GM19239 (cell line): ENCODE measurements at regions not wholly inside any gene's neighbourhood (a gene's known extent, or its start where the extent isn't known, plus 50 kb on each side); places are given as distances from the start of the nearest gene placed in this dataset.
"Not testable (repeated sequence)": the region's sequence is repeated elsewhere in the genome, so short reads cannot be mapped to it uniquely, and the experiment has no call there.

ENCODE experiments used
- DNase-seq: peaks from one replicate; pipeline ENCODE4 v3.0.0; 2011; ENCODE audit warnings: low spot score; ENCODE audit not compliant: insufficient read length
- FAIRE-seq: peaks from 2 replicates; lab custom pipeline; 2011; peaks lifted over from hg19 to GRCh38; lab: Jason Lieb, UNC

- FAIRE-seq (no peak), DNase-seq (no peak)
These were observed 144.7 kb upstream of the UST start for GRCh38 chr6:148602136-148602535.

GRCh38 chr6:148608199-148608951 is 138.5 kb upstream of the UST start:
- DNase-seq (no peak), FAIRE-seq (no peak)

GRCh38 chr6:148611213-148611612 is 135.6 kb upstream of the UST start:
- FAIRE-seq (no peak), DNase-seq (no peak)

GRCh38 chr6:148612043-148612442 is 134.8 kb upstream of the UST start:
- DNase-seq (no peak), FAIRE-seq (no peak)

- DNase-seq (no peak), FAIRE-seq (no peak)
These were observed 132.2 kb upstream of the UST start for GRCh38 chr6:148614602-148615001.

- no peak for FAIRE-seq
- no peak for DNase-seq
These were observed 130.0 kb upstream of the UST start for GRCh38 chr6:148616841-148617240.

GRCh38 chr6:148617530-148617929 is 129.3 kb upstream of the UST start:
- DNase-seq (no peak), FAIRE-seq (no peak)

- no peak for DNase-seq
- no peak for FAIRE-seq
These were observed 126.9 kb upstream of the UST start for GRCh38 chr6:148619891-148620290.

GRCh38 chr6:148620579-148621298 is 126.1 kb upstream of the UST start:
- DNase-seq = no peak
- no peak for FAIRE-seq

GRCh38 chr6:148625609-148626008 is 121.2 kb upstream of the UST start:
- no peak for DNase-seq
- FAIRE-seq = no peak

GRCh38 chr6:148628251-148628650 is 118.6 kb upstream of the UST start:
- no peak for DNase-seq
- FAIRE-seq = no peak

GRCh38 chr6:148629181-148629580 is 117.6 kb upstream of the UST start:
- no peak for FAIRE-seq
- DNase-seq = no peak

GRCh38 chr6:148629592-148630465 is 117.0 kb upstream of the UST start:
- FAIRE-seq (no peak), DNase-seq (no peak)

- DNase-seq (no peak), FAIRE-seq (no peak)
These were observed 111.6 kb upstream of the UST start for GRCh38 chr6:148635070-148635743.

GRCh38 chr6:148641836-148642235 is 105.0 kb upstream of the UST start:
- not testable (repeated sequence) for FAIRE-seq, DNase-seq

GRCh38 chr6:148643208-148643607 is 103.6 kb upstream of the UST start:
- not testable (repeated sequence) for DNase-seq, FAIRE-seq

- FAIRE-seq, DNase-seq: not testable (repeated sequence)
These were observed 101.8 kb upstream of the UST start for GRCh38 chr6:148645049-148645448.

- DNase-seq = no peak
- FAIRE-seq = no peak
These were observed 97.9 kb upstream of the UST start for GRCh38 chr6:148648754-148649453.

GRCh38 chr6:148649454-148649963 is 97.3 kb upstream of the UST start:
- DNase-seq (no peak), FAIRE-seq (no peak)
